WTC11 (cell line): ENCODE measurements at regions not wholly inside any gene's neighbourhood (a gene's known extent, or its start where the extent isn't known, plus 50 kb on each side); places are given as distances from the start of the nearest gene placed in this dataset.

Experiments used
- ATAC-seq: fragments of 200-7000 bp; cut with Tn5 transposase; 2 replicates; pipeline ENCODE4 v1.10.0; 2021; ENCODE audit warnings: mild to moderate bottlenecking, moderate library complexity
- CTCF ChIA-PET: fragments of 300-600 bp; sonication (Branson Sonifier 250); formaldehyde crosslinking; loops from one replicate; lab custom pipeline; 2021; ENCODE audit warnings: antibody characterized with exemption; lab: Charles Lee
- POLR2A ChIA-PET: fragments of 350-600 bp; sonication (Branson Sonifier 250); formaldehyde crosslinking; loops from one replicate; lab custom pipeline; 2021; ENCODE audit warnings: antibody characterized with exemption; lab: Charles Lee
- DNase-seq: peaks from one replicate; pipeline ENCODE4 v3.0.0; 2021; ENCODE audit warnings: low spot score
- H3K27ac Mint-ChIP-seq: 2 replicates; pipeline ENCODE4 v1.8.0; 2021; ENCODE audit warnings: mixed read lengths
- H3K27me3 Mint-ChIP-seq: 2 replicates; pipeline ENCODE4 v1.8.0; 2021; ENCODE audit warnings: low read depth, mild to moderate bottlenecking, moderate library complexity, mixed read lengths
- H3K36me3 Mint-ChIP-seq: 2 replicates; pipeline ENCODE4 v1.8.0; 2021; ENCODE audit warnings: mixed read lengths
- H3K4me1 Mint-ChIP-seq: 2 replicates; pipeline ENCODE4 v1.8.0; 2022; ENCODE audit warnings: mixed read lengths
- H3K4me3 Mint-ChIP-seq: 2 replicates; pipeline ENCODE4 v1.8.0; 2021; ENCODE audit warnings: mild to moderate bottlenecking, moderate library complexity, mixed read lengths
- H3K9me3 Mint-ChIP-seq: 2 replicates; pipeline ENCODE4 v1.8.0; 2021; ENCODE audit warnings: mixed read lengths
- AFF4 ChIP-seq: sonication (generic); formaldehyde crosslinking; IDR thresholded peaks from 2 replicates; pipeline ENCODE4 v1.8.1; 2023; ENCODE audit warnings: mild to moderate bottlenecking, missing genetic modification reagents, borderline replicate concordance
- AR ChIP-seq: fragments of 250-450 bp; sonication (Bioruptor Pico); IDR thresholded peaks from 2 replicates; pipeline ENCODE4 v1.9.0; 2021; ENCODE audit warnings: mild to moderate bottlenecking
- ARID4B ChIP-seq: sonication (generic); formaldehyde crosslinking; IDR thresholded peaks from 2 replicates; pipeline ENCODE4 v1.8.0; 2023; ENCODE audit warnings: missing genetic modification reagents, mild to moderate bottlenecking, borderline replicate concordance
- ATF3 ChIP-seq: sonication (generic); formaldehyde crosslinking; conservative IDR thresholded peaks from 2 replicates; pipeline ENCODE4 v1.8.1; 2022; ENCODE audit warnings: mild to moderate bottlenecking, missing genetic modification reagents
- ATF6 ChIP-seq: sonication (generic); formaldehyde crosslinking; IDR thresholded peaks from 2 replicates; pipeline ENCODE4 v1.8.1; 2023; ENCODE audit warnings: mild to moderate bottlenecking, missing genetic modification reagents
- CDX4 ChIP-seq: fragments of 250-450 bp; sonication (Bioruptor Pico); IDR thresholded peaks from 2 replicates; pipeline ENCODE4 v1.9.0; 2021; ENCODE audit warnings: moderate library complexity, mild to moderate bottlenecking, inconsistent platforms, borderline replicate concordance
- CREB1 ChIP-seq: sonication (generic); formaldehyde crosslinking; IDR thresholded peaks from 2 replicates; pipeline ENCODE4 v1.8.0; 2023; ENCODE audit warnings: mild to moderate bottlenecking, missing genetic modification reagents
- ERG ChIP-seq: fragments of 250-450 bp; sonication (Bioruptor Pico); IDR thresholded peaks from 2 replicates; pipeline ENCODE4 v1.8.0; 2021; ENCODE audit warnings: mild to moderate bottlenecking
- GABPB1 ChIP-seq: sonication (generic); formaldehyde crosslinking; IDR thresholded peaks from 2 replicates; pipeline ENCODE4 v1.8.1; 2023; ENCODE audit warnings: mild to moderate bottlenecking, missing genetic modification reagents
- HMGXB4 ChIP-seq: sonication (generic); formaldehyde crosslinking; IDR thresholded peaks from 2 replicates; pipeline ENCODE4 v1.8.1; 2023; ENCODE audit warnings: mild to moderate bottlenecking, moderate library complexity, missing genetic modification reagents
- NFATC4 ChIP-seq: fragments of 250-450 bp; sonication (Bioruptor Pico); IDR thresholded peaks from 2 replicates; pipeline ENCODE4 v1.9.0; 2021; ENCODE audit warnings: mild to moderate bottlenecking
- NFYB ChIP-seq: sonication (generic); formaldehyde crosslinking; conservative IDR thresholded peaks from 2 replicates; pipeline ENCODE4 v1.8.0; 2022; ENCODE audit warnings: low read depth, missing genetic modification reagents
- RELA ChIP-seq: sonication (generic); formaldehyde crosslinking; IDR thresholded peaks from 2 replicates; pipeline ENCODE4 v1.8.1; 2022; ENCODE audit warnings: missing genetic modification reagents, mild to moderate bottlenecking, borderline replicate concordance
- TEAD4 ChIP-seq: sonication (generic); formaldehyde crosslinking; IDR thresholded peaks from 2 replicates; pipeline ENCODE4 v1.8.0; 2022; ENCODE audit warnings: mild to moderate bottlenecking, missing genetic modification reagents
- ZNF263 ChIP-seq: sonication (generic); formaldehyde crosslinking; IDR thresholded peaks from 2 replicates; pipeline ENCODE4 v1.8.1; 2022; ENCODE audit warnings: low read depth, mild to moderate bottlenecking, moderate library complexity, missing genetic modification reagents
- ZNF281 ChIP-seq: sonication (generic); formaldehyde crosslinking; IDR thresholded peaks from 2 replicates; pipeline ENCODE4 v1.8.0; 2023; ENCODE audit warnings: mild to moderate bottlenecking, missing genetic modification reagents

GRCh38 chr3:102099913-102100312, 250.6 kb downstream of the NFKBIZ start:
- no peaks in the 10 kb centered on the region for H3K36me3 Mint-ChIP-seq
- TF ChIP-seq AR (CRISPR knock-in tag) = no peak
- no peak for TF ChIP-seq NFYB (CRISPR knock-in tag)
- TF ChIP-seq AFF4 (CRISPR knock-in tag) = no peak
- TF ChIP-seq CDX4 (CRISPR knock-in tag) = no peak
- no peak for TF ChIP-seq ZNF281 (CRISPR knock-in tag)
- TF ChIP-seq GABPB1 (CRISPR knock-in tag) = no peak
- no peak for TF ChIP-seq ATF6 (CRISPR knock-in tag)
- no peak for TF ChIP-seq ARID4B (CRISPR knock-in tag)
- no peak for TF ChIP-seq ZNF263
- no peak for TF ChIP-seq HMGXB4 (CRISPR knock-in tag)
- no peak for TF ChIP-seq RELA (CRISPR knock-in tag)
- TF ChIP-seq CREB1 (CRISPR knock-in tag) = no peak
- TF ChIP-seq ERG (CRISPR knock-in tag) = no peak
- no peak for TF ChIP-seq TEAD4
- no peak for TF ChIP-seq ATF3 (CRISPR knock-in tag)
- TF ChIP-seq NFATC4 (CRISPR knock-in tag) = no peak
- TF ChIP-seq, all 79 proteins: peak for 0
- ChIA-PET POLR2A (no interaction called here), CTCF (no interaction called here)
- no peaks in the 10 kb centered on the region for H3K27me3 Mint-ChIP-seq
- H3K4me3 Mint-ChIP-seq = no peak overlapping the region
- H3K9me3 Mint-ChIP-seq = peaks cover 3% of the 10 kb centered on the region; the same call in 1 of the 2 replicates
- H3K27ac Mint-ChIP-seq = no peak overlapping the region
- ATAC-seq (no peak), DNase-seq (no peak)
- H3K4me1 Mint-ChIP-seq = peaks cover 5% of the 10 kb centered on the region; the same call in 1 of the 2 replicates
